Left colon (tissue), 2 donors: ENCODE measurements at regions not wholly inside any gene's neighbourhood (a gene's known extent, or its start where the extent isn't known, plus 50 kb on each side); places are given as distances from the start of the nearest gene placed in this dataset.
"Not testable (repeated sequence)": the region's sequence is repeated elsewhere in the genome, so short reads cannot be mapped to it uniquely, and the experiment has no call there.

Experiments used
- ATAC-seq: fragments of 200-7000 bp; cut with Tn5 transposase; one replicate; pipeline ENCODE4 v1.9.1; 2020; ENCODE audit warnings: mild to moderate bottlenecking, moderate library complexity
- DNase-seq, 2 donors: peaks; one replicate each; pipeline ENCODE4 v3.0.0-alpha.2; 2020
- intact Hi-C, 2 donors: fragments of 100-400 bp; cut with DNase I in 1 of 2; cut with micrococcal nuclease in 1 of 2; formaldehyde crosslinking; loops; one replicate each; pipeline versions ENCODE4 v1.11.2 to v1.14.0; 2022; cut with DNase I, micrococcal nuclease
- donor health status: DM: no; HTN: no; CAD: no.
- donor health status: DM: yes; HTN: yes; CAD: no.

DNA sequence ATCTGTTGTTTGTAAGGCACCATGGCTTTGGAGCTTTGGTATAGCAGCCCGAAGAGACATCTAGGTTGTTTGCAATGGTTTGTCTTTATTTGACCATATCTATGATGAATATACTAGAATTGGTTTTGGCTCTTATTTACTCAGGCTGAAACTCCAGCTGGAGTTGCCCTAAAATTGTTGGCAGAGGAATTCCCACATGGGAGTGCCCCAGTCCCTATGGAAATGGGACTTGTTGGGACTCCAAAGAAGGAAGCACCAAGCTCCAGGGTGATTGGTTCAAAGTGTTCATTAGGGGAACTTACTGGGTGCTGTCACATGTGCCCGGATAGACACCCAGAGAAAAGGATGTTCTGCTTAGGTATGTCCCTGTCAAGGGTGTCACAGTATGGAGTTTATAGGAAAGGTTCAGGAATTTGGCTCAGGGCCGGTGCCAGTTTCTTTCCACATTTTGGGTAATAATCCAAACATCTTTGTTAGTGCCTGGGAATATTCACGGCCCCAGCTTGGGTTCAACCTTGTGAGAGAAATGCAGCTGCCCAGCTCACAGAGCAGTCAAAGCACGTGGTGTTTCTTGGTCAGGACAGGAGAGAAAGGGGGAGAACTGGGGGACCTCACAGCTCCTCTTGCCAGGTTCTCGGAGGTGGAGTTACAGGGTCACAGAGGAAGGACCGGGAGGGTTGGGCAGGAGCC lies 123.5 kb upstream of the ZSWIM2 start:
- intact Hi-C loops, result no loop called here
- ATAC-seq, result no peak
- no peak for DNase-seq

DNA sequence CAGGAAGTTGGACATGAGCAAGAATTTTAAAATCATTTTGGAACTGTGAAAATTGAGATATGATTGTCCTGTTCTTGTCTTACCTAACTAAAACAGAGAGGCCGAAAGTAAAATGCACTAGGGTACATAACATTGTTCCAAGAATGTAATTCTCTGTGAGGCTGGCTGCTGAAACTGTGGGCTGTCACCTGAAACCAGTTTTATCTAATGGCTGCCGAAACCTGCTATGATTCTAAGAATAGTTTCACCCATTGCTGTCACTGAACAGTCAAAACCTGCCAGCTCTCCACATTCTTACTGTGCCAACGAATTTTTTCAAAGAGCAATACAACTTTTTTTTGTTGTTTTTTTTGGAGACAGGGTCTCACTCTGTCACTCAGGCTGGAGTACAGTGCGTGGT lies 119.3 kb upstream of the ZSWIM2 start:
- ATAC-seq, result no peak
- intact Hi-C loops, result no loop called here
- DNase-seq, result no peak

DNA sequence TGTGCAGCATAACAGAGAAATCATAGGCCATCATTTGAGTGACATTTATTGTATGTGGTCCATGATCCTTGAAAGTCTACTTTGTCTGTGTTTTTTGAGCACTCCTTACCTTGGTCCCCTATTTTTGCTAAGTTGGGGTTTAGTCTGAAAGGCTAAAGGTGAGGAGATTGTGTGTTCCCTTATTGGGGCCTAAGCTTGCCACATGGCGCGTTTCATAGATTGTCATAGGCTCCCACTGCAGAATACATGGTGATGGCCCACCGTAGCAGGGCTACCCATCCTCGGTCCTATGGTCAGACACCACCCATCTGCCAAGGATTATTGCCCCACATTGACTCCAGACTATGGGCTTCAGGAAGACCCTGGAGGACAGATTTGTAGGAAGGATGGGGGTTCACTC lies 117.0 kb upstream of the ZSWIM2 start:
- no peak for DNase-seq
- intact Hi-C loops, result no loop called here
- ATAC-seq, result no peak

DNA sequence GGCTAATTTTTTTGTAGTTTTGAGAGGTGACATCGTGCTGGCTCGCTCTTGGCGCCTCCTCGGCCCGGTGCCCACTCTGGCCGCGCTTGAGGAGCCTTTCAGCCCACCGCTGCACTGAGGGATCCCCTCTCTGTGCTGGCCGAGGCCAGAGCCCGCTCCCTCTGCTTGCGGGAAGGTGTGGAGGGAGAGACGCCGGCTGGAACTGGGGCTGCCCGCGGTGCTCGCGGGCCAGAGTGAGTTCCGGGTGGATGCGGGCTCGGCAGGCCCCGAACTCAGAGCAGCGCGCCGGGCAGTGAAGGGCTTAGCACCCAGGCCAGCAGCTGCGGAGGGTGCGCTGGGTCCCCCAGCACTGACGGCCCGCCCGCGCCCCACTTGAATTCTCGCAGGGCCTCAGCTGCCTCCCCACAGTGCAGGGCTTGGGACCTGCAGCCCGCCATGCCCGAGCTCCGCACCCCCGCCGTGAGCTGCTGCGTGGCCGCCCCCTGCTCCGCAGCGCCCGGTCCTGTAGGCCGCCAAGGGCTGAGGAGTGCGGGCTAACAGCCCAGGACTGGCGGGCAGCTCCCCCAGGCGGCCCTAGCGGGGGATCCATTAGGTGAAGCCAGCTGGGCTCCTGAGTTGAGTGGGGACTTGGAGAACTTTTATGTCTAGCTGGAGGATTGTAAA lies 113.2 kb upstream of the ZSWIM2 start:
- ATAC-seq (no peak), DNase-seq (no peak)
- intact Hi-C loops, result no loop called here

DNA sequence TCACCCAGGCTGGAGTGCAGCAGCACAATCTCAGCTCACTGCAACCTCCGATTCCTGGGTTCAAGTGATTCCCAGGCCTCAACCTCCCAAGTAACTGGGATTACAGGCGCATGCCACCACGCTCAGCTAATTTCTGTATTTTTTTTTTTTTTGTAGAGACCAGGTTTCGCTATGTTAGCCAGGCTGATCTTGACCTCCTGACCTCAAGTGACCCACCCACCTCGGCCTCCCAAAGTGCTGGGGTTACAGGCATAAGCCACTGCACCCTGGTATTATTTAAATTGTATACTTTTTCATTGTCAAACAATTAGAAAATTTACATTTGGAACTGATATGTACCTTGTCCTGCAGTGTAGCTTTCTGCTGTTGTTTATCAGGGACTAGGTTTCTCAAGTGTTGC lies 111.3 kb upstream of the ZSWIM2 start:
- intact Hi-C loops, ATAC-seq: not testable (repeated sequence)

DNA sequence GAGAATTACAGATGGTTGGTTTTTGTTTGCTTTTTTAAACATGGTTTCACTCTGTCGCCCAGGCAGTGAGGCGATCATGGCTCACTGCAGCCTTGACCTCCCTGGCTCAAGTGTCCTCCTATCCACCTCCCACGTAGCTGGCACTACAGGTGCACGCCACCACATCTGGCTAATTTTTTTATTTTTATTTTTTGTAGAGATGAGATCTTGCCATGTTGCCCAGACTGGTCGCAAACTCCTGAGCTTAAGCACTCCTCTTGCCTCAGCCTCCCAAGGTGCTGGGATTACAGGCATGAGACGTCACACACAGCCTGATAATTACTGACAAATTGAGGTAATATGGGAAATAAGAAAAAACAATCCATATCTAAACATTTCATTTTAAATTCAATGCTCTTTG lies 110.5 kb upstream of the ZSWIM2 start:
- no peak for ATAC-seq
- intact Hi-C loops, result no loop called here

More for the DNA sequence above, 111.3 kb upstream of the ZSWIM2 start:
- not testable (repeated sequence) for DNase-seq

DNA sequence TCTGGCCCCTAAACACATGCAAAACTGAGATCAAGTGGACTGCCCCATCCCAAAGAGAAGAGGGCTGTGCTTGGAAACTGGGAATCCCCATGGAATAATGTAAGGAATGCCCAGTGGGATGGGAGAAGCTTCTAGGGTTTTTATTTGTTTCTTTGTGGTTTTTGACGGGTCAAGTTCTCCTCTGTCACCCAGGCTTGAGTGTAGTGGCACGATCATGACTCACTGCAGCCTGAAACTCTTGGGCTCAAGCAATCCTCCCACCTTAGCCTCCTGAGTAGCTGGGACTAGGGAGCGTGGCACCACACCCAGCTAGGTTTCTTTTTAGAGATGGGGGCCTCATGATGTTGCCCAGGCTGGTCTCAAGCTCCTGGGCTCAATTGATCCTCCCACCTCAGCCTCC lies 101.7 kb upstream of the ZSWIM2 start:
- ATAC-seq (no peak), DNase-seq (no peak)
- intact Hi-C loops, result no loop called here

More for the DNA sequence above, 110.5 kb upstream of the ZSWIM2 start:
- DNase-seq, result no peak

DNA sequence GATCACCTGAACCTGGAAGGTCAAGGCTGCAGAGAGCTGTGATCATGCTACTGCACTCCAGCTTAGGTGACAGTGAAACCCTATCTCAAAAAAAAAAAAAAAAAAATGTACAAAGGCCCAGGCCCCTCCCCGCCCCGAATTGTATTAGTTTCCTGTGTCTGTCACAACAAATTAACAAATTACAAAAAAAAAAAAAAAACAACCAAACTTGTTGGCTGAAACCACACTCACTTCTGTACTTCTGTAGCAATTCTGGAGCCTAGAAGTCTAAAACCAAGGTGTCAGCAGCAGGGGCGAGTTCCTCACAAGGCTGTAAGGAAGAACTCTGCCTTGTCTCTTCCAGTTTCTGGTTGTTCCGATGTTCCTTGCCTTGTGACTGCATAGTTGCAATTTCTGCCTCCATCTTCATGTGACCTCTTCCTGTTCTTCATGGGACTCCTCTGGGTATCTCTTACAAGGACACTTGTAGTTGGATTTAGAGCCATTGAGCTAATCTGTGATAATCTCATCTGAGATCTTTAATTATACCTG lies 100.8 kb upstream of the ZSWIM2 start:
- intact Hi-C loops, result no loop called here
- ATAC-seq (no peak), DNase-seq (peak in 1 of 2 donors; percentile 31)

DNA sequence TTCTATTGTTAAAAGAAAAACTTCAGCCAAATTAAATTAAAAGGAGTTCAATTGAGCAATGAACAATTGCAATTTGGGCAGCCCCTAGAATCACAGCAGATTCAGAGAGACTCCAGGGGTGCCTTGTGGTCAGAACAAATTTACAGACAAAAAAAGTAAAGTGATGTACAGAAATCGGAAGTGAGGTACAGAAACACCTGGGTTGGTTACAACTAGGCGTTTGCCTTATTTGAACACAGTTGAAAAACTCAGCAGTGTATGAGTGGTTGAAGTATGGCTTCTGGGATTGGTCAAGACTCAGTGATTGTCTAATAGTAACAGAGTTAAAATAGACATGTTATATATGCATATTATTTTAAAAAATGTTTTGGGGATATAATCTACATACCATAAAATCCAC lies 98.5 kb upstream of the ZSWIM2 start:
- ATAC-seq, result no peak
- no peak for DNase-seq
- intact Hi-C loops, result no loop called here

DNA sequence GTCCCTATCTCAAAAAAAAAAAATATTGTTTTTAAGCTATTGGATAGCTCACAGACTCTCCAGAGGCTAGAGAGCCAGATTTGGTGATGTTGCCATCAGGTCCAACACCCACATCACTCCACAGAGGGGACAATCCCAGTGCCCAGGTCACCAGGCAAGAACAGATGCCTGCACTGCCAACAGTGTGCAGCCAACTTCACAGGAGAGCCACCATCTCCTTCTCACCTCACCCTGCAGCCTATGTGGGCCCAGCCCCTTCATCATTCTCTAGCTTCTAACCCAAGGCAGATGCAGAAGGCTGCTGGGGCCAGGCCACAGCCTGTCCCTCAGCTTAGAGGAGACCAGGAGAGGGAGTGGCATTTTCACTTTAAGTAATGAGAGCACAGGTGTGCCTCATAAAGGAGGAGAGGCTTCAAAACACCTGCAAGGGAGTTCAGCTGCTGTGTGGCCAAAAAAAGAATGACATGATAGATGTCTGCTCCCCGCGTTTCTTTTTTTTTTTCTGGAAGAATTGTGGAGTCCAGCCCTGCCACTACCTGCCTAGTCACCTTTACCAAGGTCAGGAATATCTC lies 98.0 kb upstream of the ZSWIM2 start:
- ATAC-seq (no peak), DNase-seq (no peak)
- intact Hi-C loops, result no loop called here

DNA sequence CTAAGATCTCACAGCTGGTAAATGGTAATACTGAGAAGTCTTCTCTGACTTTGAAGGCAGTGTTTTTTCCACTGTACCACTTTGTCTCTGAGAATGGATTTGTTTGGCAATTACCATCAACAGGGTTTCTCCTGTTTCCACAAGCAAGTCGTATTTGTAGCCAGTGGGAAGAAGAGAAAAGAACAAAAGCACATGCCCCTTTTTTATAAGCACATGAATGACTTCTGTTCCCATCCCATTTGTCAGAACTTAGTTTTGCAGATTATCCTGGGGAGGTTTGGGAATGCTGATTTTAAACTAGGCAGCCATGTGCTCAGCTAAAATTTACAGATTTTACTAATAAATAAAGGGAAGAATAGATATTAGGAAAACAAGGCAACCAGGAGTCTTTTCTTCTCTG lies 92.9 kb upstream of the ZSWIM2 start:
- ATAC-seq, result no peak
- no peak for DNase-seq
- intact Hi-C loops, result no loop called here

DNA sequence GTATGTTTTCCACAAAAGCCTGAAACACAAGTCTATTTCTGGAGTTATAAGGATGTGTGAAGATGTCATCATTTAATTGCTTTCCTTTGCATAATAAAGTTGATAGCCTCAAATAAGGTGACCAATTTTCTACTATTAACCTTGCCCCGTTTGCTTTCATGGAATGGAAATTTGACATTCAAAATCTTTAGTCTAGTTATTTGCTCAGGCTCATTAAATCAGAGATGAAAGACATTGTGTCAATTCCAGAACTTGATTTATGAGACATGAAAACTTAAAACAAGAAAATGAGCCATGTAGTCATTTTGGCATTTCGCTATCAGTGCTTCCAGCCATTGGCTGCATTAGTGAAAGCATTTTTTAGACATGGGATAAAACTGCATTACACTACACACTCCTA lies 91.5 kb upstream of the ZSWIM2 start:
- no peak for DNase-seq
- intact Hi-C loops, result no loop called here
- ATAC-seq, result no peak

DNA sequence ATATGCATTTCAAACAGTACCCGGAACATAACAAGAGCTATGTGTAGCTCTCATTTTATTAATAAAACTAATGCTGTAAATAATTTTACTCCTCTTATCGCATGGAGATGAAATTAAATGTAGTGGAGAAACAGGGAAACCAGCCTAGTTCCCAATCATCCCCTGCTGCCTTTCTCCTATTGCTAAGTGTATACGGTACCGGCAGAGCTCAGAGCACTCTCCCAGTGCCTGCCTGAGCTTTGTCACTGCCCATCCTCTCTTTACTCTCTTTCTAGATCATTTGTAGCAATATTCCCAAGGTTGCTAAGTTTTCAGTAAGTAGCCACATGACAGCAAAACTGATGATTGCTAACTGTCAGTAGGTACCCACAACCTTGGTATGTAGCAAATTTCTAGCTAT lies 85.5 kb upstream of the ZSWIM2 start:
- intact Hi-C loops, result no loop called here
- DNase-seq (no peak), ATAC-seq (no peak)

DNA sequence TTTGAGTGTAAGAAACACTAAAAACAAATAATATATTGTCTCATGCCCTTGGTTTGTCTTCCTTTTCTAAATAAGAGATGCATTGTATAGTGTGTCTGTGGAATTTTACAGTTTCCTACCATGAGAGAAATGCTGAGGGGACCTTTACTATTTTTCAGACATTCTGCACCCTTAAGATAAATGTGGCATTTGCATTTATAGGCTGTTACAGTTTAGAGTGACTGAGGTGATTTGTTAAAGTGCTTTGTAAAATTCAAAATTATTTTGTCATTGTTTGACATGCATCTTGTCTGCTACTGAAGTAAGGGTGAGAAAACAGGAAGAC lies 78.9 kb upstream of the ZSWIM2 start:
- intact Hi-C loops, result no loop called here
- DNase-seq, result no peak
- no peak for ATAC-seq

DNA sequence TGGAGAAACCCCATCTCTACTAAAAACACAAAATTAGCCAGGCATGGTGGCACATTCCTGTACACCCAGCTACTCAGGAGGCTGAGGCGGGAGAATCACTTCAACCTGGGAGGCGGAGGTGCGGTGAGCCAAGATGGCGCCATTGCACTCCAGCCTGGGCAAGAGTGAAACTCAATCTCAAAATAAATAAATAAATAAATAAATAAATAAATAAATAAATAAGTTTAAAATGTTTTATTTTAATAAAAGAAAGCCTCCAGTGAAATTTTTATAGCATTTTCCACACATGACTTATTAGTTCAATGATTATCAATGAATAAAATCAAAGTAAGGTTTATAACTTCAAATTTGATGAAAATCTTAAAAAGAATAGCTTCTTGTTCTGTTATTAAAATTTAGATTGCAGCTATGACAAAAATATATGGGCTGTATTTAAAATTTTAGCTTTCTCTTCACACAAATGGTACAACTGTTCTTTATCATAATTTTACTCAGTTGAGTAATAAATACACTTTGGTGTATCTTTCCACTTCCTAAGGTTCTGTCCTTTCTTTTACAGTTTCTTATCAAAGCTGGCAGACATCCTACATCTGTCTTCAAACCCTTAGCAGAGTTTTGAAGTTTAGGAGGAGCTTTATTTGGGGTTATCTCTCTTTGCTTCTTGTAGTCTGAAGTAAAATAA lies 78.4 kb upstream of the ZSWIM2 start:
- intact Hi-C loops, result no loop called here
- DNase-seq, result no peak
- no peak for ATAC-seq

DNA sequence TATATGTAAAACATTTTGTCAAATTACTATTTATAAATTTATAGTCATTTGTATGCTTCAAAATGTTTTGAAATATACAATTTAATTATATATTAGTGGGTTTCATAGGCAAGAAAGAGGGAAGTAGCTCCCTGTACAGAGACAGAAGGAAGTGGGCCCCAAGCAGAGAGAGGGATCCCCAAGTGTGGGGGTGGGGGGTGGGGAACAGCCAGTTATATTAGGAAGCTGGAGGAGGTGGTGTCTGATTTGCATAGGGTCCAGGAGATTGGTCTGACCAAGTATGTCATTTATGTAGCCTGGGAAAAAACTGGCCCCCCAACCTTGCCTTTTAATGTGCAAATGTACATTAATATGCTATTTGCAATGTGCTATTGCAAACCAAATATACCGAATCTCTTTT lies 76.5 kb upstream of the ZSWIM2 start:
- intact Hi-C loops, result no loop called here
- ATAC-seq (no peak), DNase-seq (no peak)

DNA sequence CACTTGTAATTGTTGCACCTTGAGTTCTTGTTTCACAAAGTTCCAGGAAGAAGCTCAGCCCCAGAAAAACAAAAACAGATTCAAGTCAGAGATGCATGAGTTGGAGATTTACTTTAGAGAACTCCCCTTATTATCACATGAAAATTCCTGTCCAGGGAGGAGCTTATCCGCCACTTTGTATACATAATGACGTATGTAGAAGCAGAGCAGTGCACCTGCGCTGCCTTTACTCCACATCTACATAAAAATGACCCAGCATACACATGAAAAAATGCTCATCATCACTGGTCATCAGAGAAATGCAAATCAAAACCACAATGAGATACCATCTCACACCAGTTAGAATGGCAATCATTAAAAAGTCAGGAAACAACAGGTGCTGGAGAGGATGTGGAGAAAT lies 73.3 kb upstream of the ZSWIM2 start:
- DNase-seq, intact Hi-C loops: not testable (repeated sequence)

DNA sequence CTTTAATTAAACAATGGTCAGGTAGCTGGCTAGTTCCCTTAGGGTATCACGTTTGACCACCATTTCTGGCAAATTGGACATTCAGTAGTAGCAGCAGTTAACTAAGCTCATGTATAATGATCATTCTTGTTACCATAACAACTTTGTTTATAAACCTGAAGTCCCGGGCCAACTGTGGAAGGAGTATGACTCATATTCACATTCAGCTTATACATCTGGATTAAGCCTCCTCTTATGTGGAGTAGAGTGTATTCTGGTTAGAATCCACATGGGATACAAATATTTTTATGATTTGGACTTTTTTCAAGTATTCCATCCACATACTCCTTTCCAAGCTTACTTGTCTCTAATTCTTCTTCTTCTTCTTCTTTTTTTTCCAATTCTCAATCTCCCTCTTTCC lies 70.3 kb upstream of the ZSWIM2 start:
- ATAC-seq, result no peak
- no peak for DNase-seq
- intact Hi-C loops, result no loop called here

More for the DNA sequence above, 73.3 kb upstream of the ZSWIM2 start:
- not testable (repeated sequence) for ATAC-seq

DNA sequence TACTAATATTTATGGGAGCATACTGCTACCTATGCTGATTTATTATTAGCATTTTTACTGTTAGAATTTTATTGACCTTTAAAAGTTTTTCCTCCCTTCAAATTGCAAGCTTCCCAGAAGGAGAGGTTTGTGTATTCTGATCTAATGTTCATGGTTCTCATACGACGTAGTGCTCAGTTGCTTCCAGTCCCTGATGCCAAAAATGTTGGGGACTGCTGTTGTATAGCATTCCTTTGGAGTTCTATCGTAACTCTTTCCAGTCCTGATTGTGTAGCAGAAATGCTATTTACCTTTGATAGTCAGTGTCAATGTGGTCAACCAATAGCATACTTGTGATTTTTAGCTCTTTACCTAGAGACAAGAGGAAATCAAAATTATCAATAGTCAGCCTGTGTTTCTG lies 69.5 kb upstream of the ZSWIM2 start:
- DNase-seq (no peak), ATAC-seq (no peak)
- intact Hi-C loops, result no loop called here

DNA sequence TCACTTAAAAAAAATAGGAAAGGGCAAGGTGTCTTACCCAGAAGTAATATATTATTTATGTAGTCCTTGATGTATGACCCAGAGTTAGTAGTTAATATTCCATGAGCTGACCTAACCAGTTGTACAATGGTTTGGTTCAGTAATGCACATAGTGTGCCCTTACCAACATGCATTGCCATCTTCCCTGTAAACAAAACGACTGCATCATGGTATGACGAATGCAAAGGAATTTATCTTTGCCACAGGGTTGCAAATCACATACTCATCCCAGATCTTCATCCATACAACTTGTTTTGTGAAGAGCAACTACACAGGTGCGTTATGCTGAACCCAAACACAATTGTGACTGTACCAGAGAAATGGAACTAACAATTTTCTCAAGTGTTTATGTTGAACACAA lies 68.9 kb upstream of the ZSWIM2 start:
- ATAC-seq (no peak), DNase-seq (no peak)
- intact Hi-C loops, result no loop called here
